ENCODE measurements at regions not wholly inside any gene's neighbourhood (a gene's known extent, or its start where the extent isn't known, plus 50 kb on each side); places are given as distances from the start of the nearest gene placed in this dataset.

GRCh38 chr17:55567240-55568214 is 56.3 kb upstream of the SMIM36 start (continued):
- no peak for TF ChIP-seq ZNF707 (tag by site-specific recombination; IDR thresholded peaks at IDR 0.05)
- no peak for TF ChIP-seq ZNF621 (tag by site-specific recombination; IDR thresholded peaks at IDR 0.05)
- TF ChIP-seq, protein P1, sequence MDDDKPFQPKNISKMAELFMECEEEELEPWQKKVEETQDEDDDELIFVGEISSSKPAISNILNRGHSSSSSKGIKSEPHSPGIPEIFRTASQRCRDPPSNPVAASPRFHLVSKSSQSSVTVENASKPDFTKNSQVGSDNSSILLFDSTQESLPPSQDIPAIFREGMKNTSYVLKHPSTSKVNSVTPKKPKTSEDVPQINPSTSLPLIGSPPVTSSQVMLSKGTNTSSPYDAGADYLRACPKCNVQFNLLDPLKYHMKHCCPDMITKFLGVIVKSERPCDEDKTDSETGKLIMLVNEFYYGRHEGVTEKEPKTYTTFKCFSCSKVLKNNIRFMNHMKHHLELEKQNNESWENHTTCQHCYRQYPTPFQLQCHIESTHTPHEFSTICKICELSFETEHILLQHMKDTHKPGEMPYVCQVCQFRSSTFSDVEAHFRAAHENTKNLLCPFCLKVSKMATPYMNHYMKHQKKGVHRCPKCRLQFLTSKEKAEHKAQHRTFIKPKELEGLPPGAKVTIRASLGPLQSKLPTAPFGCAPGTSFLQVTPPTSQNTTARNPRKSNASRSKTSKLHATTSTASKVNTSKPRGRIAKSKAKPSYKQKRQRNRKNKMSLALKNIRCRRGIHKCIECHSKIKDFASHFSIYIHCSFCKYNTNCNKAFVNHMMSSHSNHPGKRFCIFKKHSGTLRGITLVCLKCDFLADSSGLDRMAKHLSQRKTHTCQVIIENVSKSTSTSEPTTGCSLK (tag by site-specific recombination; IDR thresholded peaks at IDR 0.05) = no peak
- no peak for TF ChIP-seq GLIS2 (tag by site-specific recombination; IDR thresholded peaks at IDR 0.05)
- no peak for TF ChIP-seq KLF8 (tag by site-specific recombination; IDR thresholded peaks at IDR 0.05)
- no peak for TF ChIP-seq ZNF335 (tag by site-specific recombination; conservative IDR thresholded peaks at IDR 0.05)

DNA sequence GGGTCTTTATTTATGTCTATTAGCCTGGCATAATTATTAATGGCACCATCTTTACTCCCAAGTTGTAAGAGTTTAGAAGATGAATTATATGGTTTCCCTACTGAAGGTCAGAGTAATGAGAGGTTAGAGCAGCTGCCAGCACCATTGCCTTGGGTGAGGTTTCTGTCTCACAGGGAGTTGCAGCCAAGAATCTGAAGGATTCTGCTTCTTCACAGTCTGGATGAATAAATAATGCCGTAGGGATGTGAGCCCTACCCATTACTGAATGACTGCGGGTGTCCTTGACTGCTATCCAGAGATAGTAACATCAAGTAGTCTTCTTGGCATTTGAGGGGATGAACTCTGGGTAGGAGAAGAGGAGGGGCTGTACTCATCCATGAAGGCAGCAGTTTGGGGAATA is 52.8 kb upstream of the SMIM36 start:
- CTCF ChIA-PET = interaction anchor here (0.5 to 1.0 kb wide), 2 partner anchors 29 to 261 kb away, joined by 3 read pairs; no protein-coding TSS in a partner anchor
- Histone ChIP-seq H3K36me3 (ENCODE audit: control insufficient read depth in 2 of 2, insufficient read depth in 1 of 2, low read length in 2 of 2) (no peaks in the 10 kb centered on the region), H3K27ac (ENCODE audit: extremely low read depth, low read depth, low read length) (no peak overlapping the region), H3K4me1 (ENCODE audit: control insufficient read depth, insufficient read depth, low read length) (no peaks in the 10 kb centered on the region), H3K9me3 (ENCODE audit: control insufficient read depth, insufficient read depth, low read depth, low read length) (no peaks in the 10 kb centered on the region), H3K4me3 (ENCODE audit: low read depth, low read length) (no peak overlapping the region)
- TF ChIP-seq ZNF677 (tag by site-specific recombination; IDR thresholded peaks at IDR 0.05) (no peak), KLF10 (tag by site-specific recombination; IDR thresholded peaks at IDR 0.05) (no peak), ZNF391 (tag by site-specific recombination; IDR thresholded peaks at IDR 0.05; ENCODE audit: borderline replicate concordance, low read depth) (no peak), GLIS2 (tag by site-specific recombination; IDR thresholded peaks at IDR 0.05) (no peak), ZNF292 (tag by site-specific recombination; IDR thresholded peaks at IDR 0.05; ENCODE audit: borderline replicate concordance, low read depth) (no peak)
- TF ChIP-seq, protein P2, sequence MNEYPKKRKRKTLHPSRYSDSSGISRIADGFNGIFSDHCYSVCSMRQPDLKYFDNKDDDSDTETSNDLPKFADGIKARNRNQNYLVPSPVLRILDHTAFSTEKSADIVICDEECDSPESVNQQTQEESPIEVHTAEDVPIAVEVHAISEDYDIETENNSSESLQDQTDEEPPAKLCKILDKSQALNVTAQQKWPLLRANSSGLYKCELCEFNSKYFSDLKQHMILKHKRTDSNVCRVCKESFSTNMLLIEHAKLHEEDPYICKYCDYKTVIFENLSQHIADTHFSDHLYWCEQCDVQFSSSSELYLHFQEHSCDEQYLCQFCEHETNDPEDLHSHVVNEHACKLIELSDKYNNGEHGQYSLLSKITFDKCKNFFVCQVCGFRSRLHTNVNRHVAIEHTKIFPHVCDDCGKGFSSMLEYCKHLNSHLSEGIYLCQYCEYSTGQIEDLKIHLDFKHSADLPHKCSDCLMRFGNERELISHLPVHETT (tag by site-specific recombination; IDR thresholded peaks at IDR 0.05) = no peak
- TF ChIP-seq, protein P3, sequence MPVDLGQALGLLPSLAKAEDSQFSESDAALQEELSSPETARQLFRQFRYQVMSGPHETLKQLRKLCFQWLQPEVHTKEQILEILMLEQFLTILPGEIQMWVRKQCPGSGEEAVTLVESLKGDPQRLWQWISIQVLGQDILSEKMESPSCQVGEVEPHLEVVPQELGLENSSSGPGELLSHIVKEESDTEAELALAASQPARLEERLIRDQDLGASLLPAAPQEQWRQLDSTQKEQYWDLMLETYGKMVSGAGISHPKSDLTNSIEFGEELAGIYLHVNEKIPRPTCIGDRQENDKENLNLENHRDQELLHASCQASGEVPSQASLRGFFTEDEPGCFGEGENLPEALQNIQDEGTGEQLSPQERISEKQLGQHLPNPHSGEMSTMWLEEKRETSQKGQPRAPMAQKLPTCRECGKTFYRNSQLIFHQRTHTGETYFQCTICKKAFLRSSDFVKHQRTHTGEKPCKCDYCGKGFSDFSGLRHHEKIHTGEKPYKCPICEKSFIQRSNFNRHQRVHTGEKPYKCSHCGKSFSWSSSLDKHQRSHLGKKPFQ (tag by site-specific recombination; IDR thresholded peaks at IDR 0.05) = no peak
- POLR2A ChIA-PET = no interaction called here

- H3K27ac ChIP-seq (ENCODE audit: extremely low read depth, low read depth, low read length) = no peak overlapping the region
- H3K4me1 ChIP-seq (ENCODE audit: control insufficient read depth, insufficient read depth, low read length) = no peaks in the 10 kb centered on the region
- CTCF ChIA-PET = no interaction called here
- H3K9me3 ChIP-seq (ENCODE audit: control insufficient read depth, insufficient read depth, low read depth, low read length) = no peaks in the 10 kb centered on the region
- H3K36me3 ChIP-seq (ENCODE audit: control insufficient read depth in 2 of 2, insufficient read depth in 1 of 2, low read length in 2 of 2) = no peaks in the 10 kb centered on the region
- POLR2A ChIA-PET = no interaction called here
- no peak overlapping the region for H3K4me3 ChIP-seq (ENCODE audit: low read depth, low read length)
- TF ChIP-seq ZNF211 (tag by site-specific recombination; IDR thresholded peaks at IDR 0.05; ENCODE audit: low read depth) (no peak), ZBTB49 (tag by site-specific recombination; IDR thresholded peaks at IDR 0.05; ENCODE audit: low read depth) (no peak), YY2 (tag by site-specific recombination; IDR thresholded peaks at IDR 0.05) (no peak), ZNF394 (tag by site-specific recombination; IDR thresholded peaks at IDR 0.05; ENCODE audit: borderline replicate concordance) (no peak), ZNF660 (tag by site-specific recombination; IDR thresholded peaks at IDR 0.05) (no peak), CTCF (tag by site-specific recombination; IDR thresholded peaks at IDR 0.05) (no peak), ZNF792 (tag by site-specific recombination; IDR thresholded peaks at IDR 0.05) (no peak), KLF7 (tag by site-specific recombination; IDR thresholded peaks at IDR 0.05; ENCODE audit: borderline replicate concordance) (no peak), ZNF366 (tag by site-specific recombination; conservative IDR thresholded peaks at IDR 0.05) (no peak), ZSCAN23 (tag by site-specific recombination; IDR thresholded peaks at IDR 0.05) (no peak), ZNF423 (tag by site-specific recombination; IDR thresholded peaks at IDR 0.05) (no peak)
These were observed 52.1 kb upstream of the SMIM36 start for GRCh38 chr17:55563363-55563762.

Data from HEK293 (cell line).